Cardiac fibroblast (primary cell): ENCODE measurements at regions not wholly inside any gene's neighbourhood (a gene's known extent, or its start where the extent isn't known, plus 50 kb on each side); places are given as distances from the start of the nearest gene placed in this dataset.

Experiments used
- DNase-seq, 2 donors: peaks; one replicate each; pipeline versions ENCODE4 v3.0.0 to v3.0.0-alpha.2; 2010; ENCODE audit warnings: low read depth in 2 of 2
- H3K4me3 ChIP-seq, 2 donors: replicated peaks in 1 of 2; 1 replicate in 1 of 2; 2 replicates in 1 of 2; pipeline ENCODE4 v1.5.1; 2011; ENCODE audit warnings: low read depth in 2 of 2, low read length in 2 of 2, mild to moderate bottlenecking in 2 of 2, moderate library complexity in 1 of 2
- TF ChIP-seq, protein P1 (sequence below): IDR thresholded peaks from one replicate; pipeline ENCODE4 v1.5.1; 2011; ENCODE audit warnings: low read depth, mild to moderate bottlenecking, low read length, inconsistent platforms

DNA sequence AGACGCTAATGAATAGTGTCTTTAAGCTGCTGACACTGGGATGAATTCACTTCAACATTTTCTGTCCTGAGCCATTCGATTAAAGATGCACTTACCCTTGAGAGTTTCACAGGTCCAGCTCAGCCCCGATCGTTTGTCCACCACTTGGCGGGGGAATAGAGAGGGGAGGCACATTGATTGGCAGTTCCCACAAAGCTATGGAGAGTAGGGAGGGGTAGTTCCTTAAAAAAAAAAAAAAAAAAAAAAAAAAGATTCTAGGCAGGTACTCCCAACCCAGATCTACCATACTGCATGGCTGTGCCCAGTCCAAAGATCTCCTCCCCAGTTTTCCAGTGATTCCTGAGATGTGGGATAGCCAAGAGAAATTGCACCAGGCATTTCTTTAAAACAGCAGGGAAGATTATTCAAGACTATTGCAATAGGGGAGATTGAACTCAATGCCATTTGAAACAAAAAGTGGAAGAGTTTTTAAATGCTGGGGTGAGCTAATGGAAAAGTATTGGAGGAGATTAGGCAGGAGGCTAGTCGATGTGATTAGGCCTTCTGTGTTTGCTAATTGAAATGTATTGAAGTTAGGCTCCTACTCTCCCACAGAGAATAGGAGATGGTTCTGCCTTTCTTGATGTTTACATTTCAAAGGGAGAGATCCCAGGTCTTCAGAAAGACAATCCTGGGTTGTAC lies 2217.4 kb upstream of the WWC1 start:
- no peak for DNase-seq
- TF ChIP-seq, protein P1, sequence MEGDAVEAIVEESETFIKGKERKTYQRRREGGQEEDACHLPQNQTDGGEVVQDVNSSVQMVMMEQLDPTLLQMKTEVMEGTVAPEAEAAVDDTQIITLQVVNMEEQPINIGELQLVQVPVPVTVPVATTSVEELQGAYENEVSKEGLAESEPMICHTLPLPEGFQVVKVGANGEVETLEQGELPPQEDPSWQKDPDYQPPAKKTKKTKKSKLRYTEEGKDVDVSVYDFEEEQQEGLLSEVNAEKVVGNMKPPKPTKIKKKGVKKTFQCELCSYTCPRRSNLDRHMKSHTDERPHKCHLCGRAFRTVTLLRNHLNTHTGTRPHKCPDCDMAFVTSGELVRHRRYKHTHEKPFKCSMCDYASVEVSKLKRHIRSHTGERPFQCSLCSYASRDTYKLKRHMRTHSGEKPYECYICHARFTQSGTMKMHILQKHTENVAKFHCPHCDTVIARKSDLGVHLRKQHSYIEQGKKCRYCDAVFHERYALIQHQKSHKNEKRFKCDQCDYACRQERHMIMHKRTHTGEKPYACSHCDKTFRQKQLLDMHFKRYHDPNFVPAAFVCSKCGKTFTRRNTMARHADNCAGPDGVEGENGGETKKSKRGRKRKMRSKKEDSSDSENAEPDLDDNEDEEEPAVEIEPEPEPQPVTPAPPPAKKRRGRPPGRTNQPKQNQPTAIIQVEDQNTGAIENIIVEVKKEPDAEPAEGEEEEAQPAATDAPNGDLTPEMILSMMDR: no peak
- no peak overlapping the region for H3K4me3 ChIP-seq

DNA sequence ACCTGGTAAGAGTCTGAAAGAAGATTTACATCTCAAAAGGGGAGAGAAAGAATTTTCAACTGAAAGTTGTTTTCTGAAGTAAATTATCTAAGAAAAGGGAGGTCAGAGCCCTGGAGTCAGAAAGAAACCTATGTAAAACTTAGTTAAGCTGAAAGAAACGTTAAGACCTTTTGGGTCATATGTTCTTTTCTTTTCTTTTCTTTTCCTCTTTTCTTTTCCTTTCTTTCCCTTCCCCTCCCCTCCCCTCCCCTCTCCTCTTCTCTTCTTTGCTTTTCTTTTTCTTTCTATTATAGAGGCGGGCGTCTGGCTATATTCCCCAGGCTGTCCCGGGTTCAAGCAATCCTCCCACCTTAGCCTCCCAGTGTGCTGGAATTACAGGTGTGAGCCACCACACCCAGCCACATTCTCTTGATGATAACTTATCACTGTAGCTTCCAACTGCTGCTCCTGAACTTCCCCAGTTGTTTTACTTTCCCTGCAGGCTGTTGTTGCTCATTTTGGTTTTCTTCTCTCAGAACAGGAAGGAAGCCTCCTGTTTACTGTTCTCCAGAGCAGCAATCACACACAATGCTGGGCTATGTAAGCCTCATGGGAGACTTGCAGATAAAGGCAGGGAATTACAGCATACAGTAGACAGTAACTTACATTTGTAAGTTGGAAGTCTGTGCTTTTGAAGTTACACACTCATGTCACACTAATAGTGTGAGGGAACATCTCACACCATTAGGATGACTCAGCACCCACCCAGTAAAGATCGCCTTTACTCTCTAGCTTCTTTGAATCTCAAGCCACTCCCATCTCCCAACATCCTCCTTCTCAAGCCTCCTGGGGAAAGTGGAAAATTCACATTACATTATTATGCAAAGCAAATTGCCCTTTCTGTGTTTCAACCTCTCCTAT lies 2216.6 kb upstream of the WWC1 start:
- TF ChIP-seq, protein P1: no peak
- DNase-seq: no peak
- no peak overlapping the region for H3K4me3 ChIP-seq

DNA sequence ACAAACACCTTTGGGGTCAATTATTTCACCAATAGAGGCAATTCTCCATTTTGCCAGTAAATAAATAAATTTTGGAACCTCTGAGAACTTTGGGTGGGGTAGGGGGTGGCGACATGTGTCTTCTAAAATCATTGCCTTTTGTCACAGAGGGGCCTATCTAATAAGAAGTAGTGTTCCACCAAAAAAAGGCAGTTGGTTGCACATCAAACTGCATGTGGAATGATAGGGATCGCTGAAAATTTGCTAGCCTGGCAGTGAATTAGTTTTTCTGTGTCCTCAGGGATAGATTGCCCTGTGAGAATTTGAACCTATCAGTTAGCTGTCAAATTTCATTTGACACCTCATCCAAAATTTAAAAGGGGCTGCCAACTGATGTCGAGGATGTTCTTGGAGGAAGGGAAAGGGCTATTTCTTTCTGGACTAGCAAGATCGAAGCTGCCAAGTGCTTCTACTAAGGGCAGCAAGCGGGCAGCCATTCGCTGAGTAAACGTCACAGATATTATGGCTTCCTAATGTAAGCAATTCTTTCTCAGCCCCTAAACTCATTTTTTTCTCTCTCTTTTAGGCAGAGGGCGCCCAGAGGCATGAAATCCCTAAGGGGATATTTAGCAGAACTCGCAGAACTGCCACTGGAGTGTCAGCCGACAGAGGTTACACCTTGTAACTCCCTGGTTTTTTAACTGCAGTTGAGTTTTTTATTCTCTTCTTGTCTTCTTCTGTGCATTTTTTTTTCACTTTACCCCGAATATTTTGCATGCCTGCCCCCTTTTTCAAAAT lies 2208.1 kb upstream of the WWC1 start:
- no peak overlapping the region for H3K4me3 ChIP-seq
- TF ChIP-seq, protein P1: no peak
- no peak for DNase-seq

DNA sequence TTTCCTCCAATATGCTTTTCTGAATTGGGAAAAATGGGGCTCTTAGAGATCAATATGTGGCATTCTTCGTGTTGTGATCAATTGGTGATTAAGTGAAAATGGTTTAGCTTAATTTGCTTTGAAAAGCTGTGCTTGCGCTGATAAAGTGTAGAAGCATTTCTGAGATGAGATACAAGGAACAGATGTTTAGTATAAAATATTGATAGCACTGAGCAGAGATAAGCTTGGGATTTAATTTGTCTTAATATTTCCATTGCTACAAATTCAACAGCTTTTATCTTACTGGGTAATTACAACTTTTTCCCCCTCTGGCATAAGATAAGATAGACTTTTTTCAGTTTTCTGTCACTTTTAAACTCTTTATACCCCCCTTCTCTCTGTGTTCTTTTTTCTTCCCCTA lies 2204.9 kb upstream of the WWC1 start:
- no peak overlapping the region for H3K4me3 ChIP-seq
- TF ChIP-seq, protein P1: no peak
- no peak for DNase-seq

DNA sequence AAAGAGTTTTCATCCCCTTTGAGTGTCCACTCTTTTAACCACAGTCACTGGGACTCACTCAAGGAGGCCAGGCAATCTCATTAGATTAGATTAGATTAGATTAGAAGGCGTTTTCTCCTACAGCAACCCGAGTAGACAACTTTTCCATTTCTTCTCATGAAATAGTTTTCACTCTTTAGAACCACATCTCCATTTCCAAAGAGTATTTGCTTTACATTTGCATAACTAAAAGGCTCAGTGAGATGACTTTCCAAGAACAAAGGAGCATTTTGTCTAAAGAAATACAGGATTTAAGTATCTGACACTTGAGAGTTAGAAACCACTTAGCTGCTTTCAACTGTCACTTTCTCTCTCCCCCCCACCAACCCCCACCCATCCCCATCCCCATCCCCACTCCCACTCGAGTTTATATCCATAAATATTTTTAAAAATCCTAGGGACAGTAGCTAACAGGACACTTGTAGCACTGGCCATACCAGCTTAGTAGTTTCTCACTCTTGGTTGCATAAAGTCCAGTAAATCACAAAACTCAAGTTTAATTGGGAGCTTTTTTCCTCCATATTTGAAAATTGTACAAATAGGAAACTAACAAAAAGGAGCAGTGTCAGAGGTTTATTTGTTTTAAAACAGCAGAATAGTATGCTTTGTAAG lies 2202.9 kb upstream of the WWC1 start:
- no peak for DNase-seq
- TF ChIP-seq, protein P1: no peak
- H3K4me3 ChIP-seq: no peak overlapping the region

DNA sequence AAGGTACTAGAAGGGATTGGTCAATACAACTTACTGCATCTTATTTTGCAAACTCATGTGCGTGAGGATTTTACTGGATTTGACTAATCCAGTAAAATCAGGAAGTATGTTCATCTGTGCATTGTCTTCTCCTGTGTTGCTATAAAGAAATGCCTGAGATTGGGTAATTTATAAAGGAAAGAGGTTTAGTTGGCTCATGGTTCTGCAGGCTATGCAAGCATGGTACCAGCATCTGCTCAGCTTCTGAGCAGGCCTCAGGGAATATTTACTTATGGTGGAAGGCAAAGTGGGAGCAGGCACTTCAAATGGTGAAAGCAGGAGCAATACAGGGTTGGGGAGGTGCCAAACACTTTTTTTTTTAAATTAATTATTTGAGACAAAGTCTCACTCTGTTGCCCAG lies 2199.5 kb upstream of the WWC1 start:
- no peak overlapping the region for H3K4me3 ChIP-seq
- TF ChIP-seq, protein P1: no peak
- no peak for DNase-seq
